PC-3 (cell line): ENCODE measurements at regions not wholly inside any gene's neighbourhood (a gene's known extent, or its start where the extent isn't known, plus 50 kb on each side); places are given as distances from the start of the nearest gene placed in this dataset.

Experiments used
- ATAC-seq: fragments of 200-7000 bp; cut with Tn5 transposase; 2 replicates; pipeline ENCODE4 v1.9.1; 2020; ENCODE audit warnings: mild to moderate bottlenecking, moderate library complexity
- BruUV-seq: library from RNA; stranded (reverse); fragments of 400-500 nt; replicated peaks from 2 replicates; lab custom pipeline; 2021; lab: Mats Ljungman, UMichigan
- CTCF ChIA-PET: fragments of 300-600 bp; sonication (Branson Sonifier 250); formaldehyde crosslinking; loops from one replicate; lab custom pipeline; 2022; ENCODE audit warnings: antibody characterized with exemption; lab: Charles Lee
- POLR2A ChIA-PET: fragments of 300-600 bp; sonication (Branson Sonifier 250); formaldehyde crosslinking; loops from one replicate; lab custom pipeline; 2022; ENCODE audit warnings: antibody characterized with exemption; ENCODE audit not compliant: unreplicated experiment; lab: Charles Lee
- DNase-seq: peaks from one replicate; pipeline ENCODE4 v3.0.0-alpha.2; 2015
- H2AFZ ChIP-seq: fragments of 300-600 bp; sonication (generic); 2 replicates; pipeline ENCODE4 v1.6.0; 2016; ENCODE audit warnings: antibody characterized with exemption, low read length
- H3F3A ChIP-seq: fragments of 300-600 bp; sonication (generic); one replicate; pipeline ENCODE4 v1.6.0; 2017; ENCODE audit warnings: antibody characterized with exemption, low read length, control low read depth, mild to moderate bottlenecking; ENCODE audit not compliant: unreplicated experiment
- H3K27ac ChIP-seq: fragments of 300-600 bp; sonication (generic); 2 replicates; pipeline ENCODE4 v1.5.1; 2016; ENCODE audit warnings: mild to moderate bottlenecking, low read length
- H3K27me3 ChIP-seq: fragments of 300-600 bp; sonication (generic); 2 replicates; pipeline ENCODE4 v1.6.1; 2016; ENCODE audit warnings: low read length, mixed read lengths
- H3K36me3 ChIP-seq: fragments of 300-600 bp; sonication (generic); 2 replicates; pipeline ENCODE4 v1.6.1; 2016; ENCODE audit warnings: low read depth, mixed run types, low read length, mixed read lengths
- H3K4me1 ChIP-seq: fragments of 300-600 bp; sonication (generic); 2 replicates; pipeline ENCODE4 v1.5.1; 2016; ENCODE audit warnings: low read length; ENCODE audit not compliant: insufficient read depth
- H3K4me2 ChIP-seq: fragments of 300-600 bp; sonication (generic); 2 replicates; pipeline ENCODE4 v1.6.0; 2016; ENCODE audit warnings: low read length
- H3K4me3 ChIP-seq: fragments of 300-600 bp; sonication (generic); 2 replicates; pipeline ENCODE4 v1.5.1; 2016; ENCODE audit warnings: mild to moderate bottlenecking, low read length, mixed read lengths
- H3K79me2 ChIP-seq: fragments of 300-600 bp; sonication (generic); 2 replicates; pipeline ENCODE4 v1.6.1; 2017; ENCODE audit warnings: low read length, mixed read lengths
- H3K9ac ChIP-seq: fragments of 300-600 bp; sonication (generic); 2 replicates; pipeline ENCODE4 v1.6.0; 2016; ENCODE audit warnings: mild to moderate bottlenecking, low read length
- H3K9me2 ChIP-seq: fragments of 300-600 bp; sonication (generic); replicated peaks from 2 replicates; pipeline ENCODE4 v1.6.1; 2016; ENCODE audit warnings: mixed run types, low read length, mixed read lengths
- H3K9me3 ChIP-seq: fragments of 300-600 bp; sonication (generic); 2 replicates; pipeline ENCODE4 v1.6.1; 2016; ENCODE audit warnings: low read length, mixed read lengths
- H4K20me1 ChIP-seq: fragments of 300-600 bp; sonication (generic); 2 replicates; pipeline ENCODE4 v1.6.1; 2016; ENCODE audit warnings: low read length, mixed read lengths
- EZH2 ChIP-seq: fragments of 300-600 bp; sonication (generic); IDR thresholded peaks from one replicate; pipeline ENCODE4 v1.6.1; 2017; ENCODE audit warnings: antibody characterized with exemption, mild to moderate bottlenecking, low read length; ENCODE audit not compliant: unreplicated experiment
- EZH2phosphoT487 ChIP-seq: fragments of 300-600 bp; sonication (generic); IDR thresholded peaks from 2 replicates; pipeline ENCODE4 v1.6.1; 2018; ENCODE audit warnings: mild to moderate bottlenecking, antibody characterized with exemption, low read length, borderline replicate concordance
- intact Hi-C: fragments of 100-400 bp; cut with micrococcal nuclease; formaldehyde crosslinking; loops from 2 replicates; pipeline ENCODE4 v1.9.0; 2023
- TF ChIP-seq, protein P1 (sequence below): fragments of 300-600 bp; sonication (generic); conservative IDR thresholded peaks from 2 replicates; pipeline ENCODE4 v1.5.1; 2017; ENCODE audit warnings: antibody characterized with exemption, low read depth, mild to moderate bottlenecking, low read length

DNA sequence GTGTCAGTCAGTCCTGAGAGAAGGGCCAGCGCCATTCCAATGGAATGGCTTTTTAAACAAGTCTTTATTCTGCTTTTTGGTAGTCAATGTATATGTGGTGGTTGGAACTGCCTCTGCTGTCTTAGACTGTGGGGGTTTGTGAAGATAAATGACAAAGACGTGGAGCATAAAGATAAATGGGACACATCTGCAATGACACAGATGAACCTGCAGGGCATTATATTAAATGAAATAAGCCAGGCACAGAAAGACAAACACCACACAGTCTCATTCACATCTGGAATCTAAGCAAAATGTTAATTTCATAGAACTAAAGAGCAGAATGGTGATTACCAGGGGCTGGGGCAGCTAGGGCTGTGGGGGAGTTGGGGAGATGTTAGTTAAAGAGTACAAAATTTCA is 912.8 kb upstream of the MAN1A1 start:
- H3K79me2 ChIP-seq: no peaks in the 10 kb centered on the region
- no peak overlapping the region for H3K27ac ChIP-seq
- ChIA-PET CTCF (no interaction called here), POLR2A (no interaction called here)
- H3K9ac ChIP-seq: no peak overlapping the region
- DNase-seq (no peak), ATAC-seq (no peak)
- BruUV-seq: no TSS peak
- H3K9me3 ChIP-seq: no peaks in the 10 kb centered on the region
- H4K20me1 ChIP-seq: no peaks in the 10 kb centered on the region
- intact Hi-C loops: no loop called here
- no peak for TF ChIP-seq EZH2phosphoT487
- TF ChIP-seq EZH2: no peak
- TF ChIP-seq, protein P1, sequence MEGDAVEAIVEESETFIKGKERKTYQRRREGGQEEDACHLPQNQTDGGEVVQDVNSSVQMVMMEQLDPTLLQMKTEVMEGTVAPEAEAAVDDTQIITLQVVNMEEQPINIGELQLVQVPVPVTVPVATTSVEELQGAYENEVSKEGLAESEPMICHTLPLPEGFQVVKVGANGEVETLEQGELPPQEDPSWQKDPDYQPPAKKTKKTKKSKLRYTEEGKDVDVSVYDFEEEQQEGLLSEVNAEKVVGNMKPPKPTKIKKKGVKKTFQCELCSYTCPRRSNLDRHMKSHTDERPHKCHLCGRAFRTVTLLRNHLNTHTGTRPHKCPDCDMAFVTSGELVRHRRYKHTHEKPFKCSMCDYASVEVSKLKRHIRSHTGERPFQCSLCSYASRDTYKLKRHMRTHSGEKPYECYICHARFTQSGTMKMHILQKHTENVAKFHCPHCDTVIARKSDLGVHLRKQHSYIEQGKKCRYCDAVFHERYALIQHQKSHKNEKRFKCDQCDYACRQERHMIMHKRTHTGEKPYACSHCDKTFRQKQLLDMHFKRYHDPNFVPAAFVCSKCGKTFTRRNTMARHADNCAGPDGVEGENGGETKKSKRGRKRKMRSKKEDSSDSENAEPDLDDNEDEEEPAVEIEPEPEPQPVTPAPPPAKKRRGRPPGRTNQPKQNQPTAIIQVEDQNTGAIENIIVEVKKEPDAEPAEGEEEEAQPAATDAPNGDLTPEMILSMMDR: no peak
- no peak overlapping the region for H3K4me2 ChIP-seq
- no peak overlapping the region for H3K4me3 ChIP-seq
- H3K36me3 ChIP-seq: no peaks in the 10 kb centered on the region
- no peaks in the 10 kb centered on the region for H3F3A ChIP-seq
- no peaks in the 10 kb centered on the region for H3K4me1 ChIP-seq
- no peaks in the 10 kb centered on the region for H3K27me3 ChIP-seq
- H3K9me2 ChIP-seq: no peaks in the 10 kb centered on the region
- H2AFZ ChIP-seq: no peak overlapping the region

DNA sequence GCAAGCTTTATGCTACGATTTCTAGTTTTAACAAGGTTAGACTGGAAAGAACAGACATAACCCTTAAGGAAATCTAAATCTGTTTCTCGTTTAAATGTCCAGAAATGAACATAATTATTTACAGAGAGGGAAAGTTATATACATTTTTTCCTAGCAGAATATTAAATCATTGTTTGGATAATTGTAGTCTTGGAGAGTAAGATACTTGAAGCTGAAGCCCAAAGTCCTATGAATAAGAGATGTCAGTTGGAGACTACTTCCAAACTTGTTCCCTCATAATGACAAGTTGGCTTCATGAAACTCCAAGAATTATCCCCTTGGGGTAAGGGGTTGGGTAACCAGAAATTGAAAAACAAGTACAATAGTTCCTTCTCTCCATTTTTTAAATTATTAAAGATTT is 911.1 kb upstream of the MAN1A1 start:
- H3K9me2 ChIP-seq: no peaks in the 10 kb centered on the region
- POLR2A ChIA-PET: no interaction called here
- ATAC-seq (no peak), DNase-seq (no peak)
- TF ChIP-seq EZH2phosphoT487 (no peak), EZH2 (no peak)
- TF ChIP-seq, protein P1: no peak
- no peak overlapping the region for H3K27ac ChIP-seq
- H3K4me1 ChIP-seq: no peaks in the 10 kb centered on the region
- H3K9me3 ChIP-seq: no peaks in the 10 kb centered on the region
- no peak overlapping the region for H3K9ac ChIP-seq
- H3K79me2 ChIP-seq: no peaks in the 10 kb centered on the region
- no peaks in the 10 kb centered on the region for H3F3A ChIP-seq
- no peak overlapping the region for H2AFZ ChIP-seq
- no peak overlapping the region for H3K4me2 ChIP-seq
- CTCF ChIA-PET: no interaction called here
- no peaks in the 10 kb centered on the region for H3K27me3 ChIP-seq
- no peaks in the 10 kb centered on the region for H3K36me3 ChIP-seq
- no TSS peak for BruUV-seq
- no peaks in the 10 kb centered on the region for H4K20me1 ChIP-seq
- intact Hi-C loops: no loop called here
- H3K4me3 ChIP-seq: no peak overlapping the region

DNA sequence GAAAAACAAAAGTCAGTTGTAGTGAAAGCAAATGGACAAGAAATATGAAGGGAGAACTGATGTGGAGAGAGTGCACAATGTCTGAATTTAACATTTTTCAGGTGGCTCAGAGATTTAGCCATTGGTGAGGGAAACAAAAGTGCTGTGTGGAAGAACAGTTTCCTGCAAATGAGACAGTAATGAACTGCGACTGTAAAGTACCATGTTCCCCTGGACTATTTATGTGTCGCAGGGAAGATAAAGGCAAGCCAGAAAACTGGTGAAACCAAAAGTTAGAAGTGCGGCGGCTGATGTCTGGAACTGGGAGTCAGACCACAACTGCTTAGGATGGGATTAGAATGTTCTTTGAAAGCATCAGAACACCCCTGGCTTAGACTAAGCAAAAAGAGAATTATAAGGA is 905.1 kb upstream of the MAN1A1 start:
- Histone ChIP-seq H3K79me2 (no peaks in the 10 kb centered on the region), H3K27ac (no peak overlapping the region), H3K9me3 (no peaks in the 10 kb centered on the region), H3K4me1 (no peaks in the 10 kb centered on the region), H3K4me2 (no peak overlapping the region), H4K20me1 (no peaks in the 10 kb centered on the region), H3K27me3 (no peaks in the 10 kb centered on the region), H3K9ac (no peak overlapping the region), H3K4me3 (no peak overlapping the region), H3K9me2 (no peaks in the 10 kb centered on the region), H3F3A (no peaks in the 10 kb centered on the region), H3K36me3 (no peaks in the 10 kb centered on the region), H2AFZ (no peak overlapping the region)
- no TSS peak for BruUV-seq
- POLR2A ChIA-PET: no interaction called here
- intact Hi-C loops: no loop called here
- DNase-seq: no peak
- TF ChIP-seq, protein P1: no peak
- no peak for TF ChIP-seq EZH2phosphoT487
- TF ChIP-seq EZH2: no peak
- ATAC-seq: no peak
- CTCF ChIA-PET: no interaction called here
